Parathyroid adenoma (tissue), 2 donors: ENCODE measurements at regions not wholly inside any gene's neighbourhood (a gene's known extent, or its start where the extent isn't known, plus 50 kb on each side); places are given as distances from the start of the nearest gene placed in this dataset.
"Not testable (repeated sequence)": the region's sequence is repeated elsewhere in the genome, so short reads cannot be mapped to it uniquely, and the experiment has no call there.

ENCODE experiments used
- H2AFZ ChIP-seq: fragments of 300-600 bp; sonication (generic); one replicate; pipeline ENCODE4 v1.7.0; 2017; ENCODE audit warnings: antibody characterized with exemption, mild to moderate bottlenecking
- H3K27ac ChIP-seq: fragments of 300-600 bp; sonication (generic); one replicate; pipeline ENCODE4 v1.7.0; 2017
- H3K27me3 ChIP-seq: fragments of 300-600 bp; sonication (generic); one replicate; pipeline ENCODE4 v1.7.0; 2017; ENCODE audit warnings: low read length; ENCODE audit not compliant: control insufficient read depth, insufficient read depth
- H3K36me3 ChIP-seq: fragments of 300-600 bp; sonication (generic); one replicate; pipeline ENCODE4 v1.7.0; 2017; ENCODE audit warnings: low read length; ENCODE audit not compliant: control insufficient read depth, insufficient read depth
- H3K4me1 ChIP-seq: fragments of 300-600 bp; sonication (generic); one replicate; pipeline ENCODE4 v1.7.0; 2017; ENCODE audit warnings: control low read depth
- H3K4me2 ChIP-seq: fragments of 300-600 bp; sonication (generic); one replicate; pipeline ENCODE4 v1.7.0; 2017; ENCODE audit warnings: low read length
- H3K4me3 ChIP-seq: fragments of 300-600 bp; sonication (generic); one replicate; pipeline ENCODE4 v1.7.0; 2017; ENCODE audit warnings: low read depth, low read length
- H3K79me2 ChIP-seq: fragments of 300-600 bp; sonication (generic); one replicate; pipeline ENCODE4 v1.7.0; 2017; ENCODE audit warnings: control low read depth
- H3K9ac ChIP-seq: fragments of 300-600 bp; sonication (generic); one replicate; pipeline ENCODE4 v1.7.0; 2017; ENCODE audit warnings: mild to moderate bottlenecking
- H3K9me3 ChIP-seq: fragments of 300-600 bp; sonication (generic); one replicate; pipeline ENCODE4 v1.7.0; 2017; ENCODE audit warnings: low read length; ENCODE audit not compliant: control insufficient read depth
- TF ChIP-seq, protein P1 (sequence below): fragments of 300-600 bp; sonication (generic); IDR thresholded peaks from one replicate; pipeline ENCODE4 v1.7.0; 2017; ENCODE audit warnings: antibody characterized with exemption, mild to moderate bottlenecking
- donor health status: primary hyperparathyroidism.

DNA sequence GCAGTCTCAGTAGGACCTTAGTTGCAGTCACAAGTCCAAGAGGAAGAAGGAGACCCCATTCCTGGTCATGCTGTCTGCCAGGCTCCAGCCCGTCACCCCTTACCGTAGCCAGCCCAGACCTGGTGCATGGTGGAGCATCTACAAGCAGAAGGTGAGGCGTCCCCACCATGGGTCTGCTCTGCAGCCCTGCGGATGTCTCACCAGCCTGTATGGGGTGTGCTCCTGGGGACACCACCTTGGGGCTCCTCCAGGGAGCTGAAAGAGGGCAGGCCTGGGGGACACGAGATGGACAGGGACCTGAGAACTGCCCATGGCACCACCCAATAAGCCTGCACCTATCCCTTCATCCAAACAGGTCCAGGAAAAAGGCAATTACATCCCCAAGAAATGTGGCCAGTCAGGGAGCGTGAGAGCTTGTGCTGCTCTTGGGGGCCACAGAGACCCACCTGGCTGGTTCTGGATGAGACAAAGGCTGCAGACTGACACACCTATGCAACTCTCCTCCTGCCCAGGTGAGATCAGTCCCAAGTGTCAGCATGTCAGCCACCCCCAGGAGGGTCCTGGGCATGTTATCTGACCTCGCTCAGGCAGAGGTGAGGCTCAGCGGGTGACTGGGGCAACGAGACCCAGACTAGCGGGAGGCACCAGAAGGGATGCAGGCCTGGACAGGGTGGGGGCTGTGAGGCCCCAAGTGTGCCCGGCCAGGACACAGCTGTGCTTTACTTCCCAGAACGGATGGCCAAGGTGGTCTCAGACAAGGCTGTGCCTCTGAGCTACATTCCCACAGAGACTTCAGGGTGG, 84.5 kb upstream of the RET start:
- H3K27ac ChIP-seq, result no peak overlapping the region
- H3K36me3 ChIP-seq, result no peaks in the 10 kb centered on the region
- no peaks in the 10 kb centered on the region for H3K79me2 ChIP-seq
- H3K4me3 ChIP-seq, result no peak overlapping the region
- no peaks in the 10 kb centered on the region for H3K9me3 ChIP-seq
- H2AFZ ChIP-seq, result no peak overlapping the region
- no peaks in the 10 kb centered on the region for H3K27me3 ChIP-seq
- TF ChIP-seq, protein P1, sequence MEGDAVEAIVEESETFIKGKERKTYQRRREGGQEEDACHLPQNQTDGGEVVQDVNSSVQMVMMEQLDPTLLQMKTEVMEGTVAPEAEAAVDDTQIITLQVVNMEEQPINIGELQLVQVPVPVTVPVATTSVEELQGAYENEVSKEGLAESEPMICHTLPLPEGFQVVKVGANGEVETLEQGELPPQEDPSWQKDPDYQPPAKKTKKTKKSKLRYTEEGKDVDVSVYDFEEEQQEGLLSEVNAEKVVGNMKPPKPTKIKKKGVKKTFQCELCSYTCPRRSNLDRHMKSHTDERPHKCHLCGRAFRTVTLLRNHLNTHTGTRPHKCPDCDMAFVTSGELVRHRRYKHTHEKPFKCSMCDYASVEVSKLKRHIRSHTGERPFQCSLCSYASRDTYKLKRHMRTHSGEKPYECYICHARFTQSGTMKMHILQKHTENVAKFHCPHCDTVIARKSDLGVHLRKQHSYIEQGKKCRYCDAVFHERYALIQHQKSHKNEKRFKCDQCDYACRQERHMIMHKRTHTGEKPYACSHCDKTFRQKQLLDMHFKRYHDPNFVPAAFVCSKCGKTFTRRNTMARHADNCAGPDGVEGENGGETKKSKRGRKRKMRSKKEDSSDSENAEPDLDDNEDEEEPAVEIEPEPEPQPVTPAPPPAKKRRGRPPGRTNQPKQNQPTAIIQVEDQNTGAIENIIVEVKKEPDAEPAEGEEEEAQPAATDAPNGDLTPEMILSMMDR, result no peak
- no peaks in the 10 kb centered on the region for H3K4me1 ChIP-seq
- H3K4me2 ChIP-seq, result no peak overlapping the region
- no peak overlapping the region for H3K9ac ChIP-seq

DNA sequence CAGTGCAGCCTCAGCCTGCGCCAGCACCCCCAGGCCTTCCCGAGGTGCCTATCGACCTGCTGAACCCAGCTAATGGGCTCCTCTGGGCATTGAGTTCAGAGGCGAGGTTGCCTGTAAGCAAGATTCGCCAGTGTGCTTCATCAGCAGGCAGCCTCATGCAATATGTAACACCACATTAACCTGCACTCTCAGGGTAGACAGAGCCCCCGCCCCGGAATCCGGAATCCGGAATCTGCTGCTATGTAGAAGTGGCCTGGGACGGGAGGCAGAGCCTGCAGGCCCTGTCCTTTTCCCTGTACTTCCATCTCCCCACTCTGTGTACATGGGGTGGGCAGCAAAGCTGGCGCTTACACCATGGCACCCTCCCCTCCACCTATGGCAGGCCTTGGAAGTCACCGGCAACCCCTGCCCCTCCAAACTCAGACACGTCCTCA, 83.9 kb upstream of the RET start:
- TF ChIP-seq, protein P1, result no peak
- H3K79me2 ChIP-seq, result no peaks in the 10 kb centered on the region

DNA sequence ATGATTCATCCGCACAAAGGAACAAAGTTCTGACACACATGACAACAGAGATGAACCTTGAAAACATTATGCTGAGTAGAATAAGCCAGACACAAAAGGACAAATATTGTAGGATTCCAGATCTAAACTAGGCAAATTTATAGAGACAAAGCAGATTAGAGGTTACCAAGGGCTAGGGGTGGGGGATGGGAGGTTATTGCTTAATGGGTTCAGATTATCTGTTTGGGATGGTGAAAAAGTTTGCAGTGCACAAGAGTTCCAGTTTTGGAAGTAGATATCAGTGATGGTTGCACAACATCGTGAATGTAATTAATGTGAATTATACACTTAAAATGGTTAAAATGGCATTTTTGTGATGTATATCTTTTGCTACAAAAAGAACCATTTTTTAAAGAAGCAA, 82.0 kb upstream of the RET start:
- not testable (repeated sequence) for H3K9ac ChIP-seq, H3K36me3 ChIP-seq, H3K27me3 ChIP-seq, H3K4me3 ChIP-seq, H2AFZ ChIP-seq, H3K4me1 ChIP-seq, H3K4me2 ChIP-seq, H3K79me2 ChIP-seq, H3K9me3 ChIP-seq, H3K27ac ChIP-seq

More for the DNA sequence above, 83.9 kb upstream of the RET start:
- Histone ChIP-seq H3K4me2 (no peak overlapping the region), H3K36me3 (no peaks in the 10 kb centered on the region), H3K27me3 (no peaks in the 10 kb centered on the region), H3K4me1 (no peaks in the 10 kb centered on the region), H3K4me3 (no peak overlapping the region), H2AFZ (no peak overlapping the region), H3K9ac (no peak overlapping the region), H3K9me3 (no peaks in the 10 kb centered on the region), H3K27ac (no peak overlapping the region)

DNA sequence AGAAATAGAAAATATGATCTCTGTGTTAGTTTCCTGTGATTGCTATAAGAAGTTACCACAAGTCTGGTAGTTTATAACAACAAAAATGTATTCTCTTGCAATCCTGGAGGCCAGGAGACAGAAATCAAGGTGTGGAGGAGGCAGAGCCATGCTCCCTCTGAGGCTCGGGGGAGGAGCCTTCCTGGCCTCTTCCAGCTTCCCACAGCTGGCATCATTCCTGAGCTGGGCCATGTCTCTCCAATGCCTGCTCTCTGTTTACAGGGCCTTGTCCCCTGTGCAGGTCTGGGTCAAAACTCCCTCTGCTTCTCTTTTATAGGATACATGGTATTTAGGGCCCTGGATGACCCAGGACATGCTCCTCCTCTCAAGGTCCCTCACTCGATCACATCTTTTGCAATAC, 81.3 kb upstream of the RET start:
- no peak overlapping the region for H3K27ac ChIP-seq

DNA sequence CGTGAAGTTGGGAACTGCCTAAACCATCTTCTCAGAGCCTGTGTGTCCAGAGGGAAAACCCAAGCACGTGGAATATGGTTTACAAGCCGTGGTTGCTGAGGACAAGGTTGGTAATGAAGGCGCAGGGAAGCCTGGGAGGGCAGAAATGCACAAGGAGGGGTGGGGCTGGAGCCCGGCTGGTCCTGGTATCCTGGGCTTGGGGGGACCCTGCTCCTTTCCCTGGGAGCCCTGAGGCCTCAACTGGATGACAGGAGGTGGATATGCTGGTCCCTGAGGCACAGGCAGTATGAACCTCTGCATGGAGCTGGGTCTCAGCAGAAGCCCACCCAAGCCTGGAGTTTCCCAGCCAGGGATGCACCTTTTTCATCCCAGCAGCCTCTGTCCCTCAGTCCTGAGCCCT, 80.3 kb upstream of the RET start:
- no peak overlapping the region for H3K4me2 ChIP-seq
- H3K9ac ChIP-seq, result no peak overlapping the region
- H3K4me1 ChIP-seq, result no peaks in the 10 kb centered on the region
- no peak overlapping the region for H3K4me3 ChIP-seq
- TF ChIP-seq, protein P1, result no peak
- H2AFZ ChIP-seq, result no peak overlapping the region
- no peak overlapping the region for H3K27ac ChIP-seq
- no peaks in the 10 kb centered on the region for H3K79me2 ChIP-seq
- no peaks in the 10 kb centered on the region for H3K27me3 ChIP-seq
- no peaks in the 10 kb centered on the region for H3K9me3 ChIP-seq
- no peaks in the 10 kb centered on the region for H3K36me3 ChIP-seq

More for the DNA sequence above, 81.3 kb upstream of the RET start:
- Histone ChIP-seq H3K4me1 (no peaks in the 10 kb centered on the region), H3K9me3 (no peaks in the 10 kb centered on the region), H3K9ac (no peak overlapping the region), H3K36me3 (no peaks in the 10 kb centered on the region), H3K27me3 (no peaks in the 10 kb centered on the region), H3K79me2 (no peaks in the 10 kb centered on the region), H3K4me2 (no peak overlapping the region), H2AFZ (no peak overlapping the region), H3K4me3 (no peak overlapping the region)
- TF ChIP-seq, protein P1, result no peak
